Liver (tissue), 8 donors: ENCODE measurements at regions not wholly inside any gene's neighbourhood (a gene's known extent, or its start where the extent isn't known, plus 50 kb on each side); places are given as distances from the start of the nearest gene placed in this dataset.

Experiments
- DNase-seq: peaks from one replicate; pipeline ENCODE4 v3.0.0-alpha.2; 2017; ENCODE audit warnings: low spot score
- H3K27ac ChIP-seq, 2 donors: one replicate each; pipeline ENCODE4 v1.7.0; 2013; ENCODE audit warnings: inconsistent platforms in 2 of 2, low read length in 2 of 2, control low read depth in 1 of 2, low read depth in 1 of 2, mild to moderate bottlenecking in 1 of 2
- H3K27me3 ChIP-seq, 4 donors: one replicate each; pipeline versions ENCODE4 v1.6.1 to v1.7.0; 2013; ENCODE audit warnings: low read length in 3 of 4, inconsistent platforms in 1 of 4, mild to moderate bottlenecking in 1 of 4, moderate library complexity in 1 of 4; ENCODE audit not compliant: control insufficient read depth in 4 of 4, insufficient read depth in 4 of 4
- H3K36me3 ChIP-seq, 4 donors: one replicate each; pipeline versions ENCODE4 v1.6.1 to v1.7.0; 2013; ENCODE audit warnings: low read length in 3 of 4, mild to moderate bottlenecking in 3 of 4, low read depth in 1 of 4, moderate library complexity in 1 of 4; ENCODE audit not compliant: control insufficient read depth in 4 of 4, insufficient read depth in 3 of 4
- H3K4me1 ChIP-seq, 4 donors: one replicate each; pipeline versions ENCODE4 v1.6.1 to v1.7.0; 2013; ENCODE audit warnings: low read length in 3 of 4, mild to moderate bottlenecking in 3 of 4, moderate library complexity in 1 of 4; ENCODE audit not compliant: control insufficient read depth in 4 of 4, insufficient read depth in 4 of 4
- H3K4me3 ChIP-seq, 3 donors: one replicate each; pipeline versions ENCODE4 v1.6.1 to v1.7.0; 2013; ENCODE audit warnings: low read length in 3 of 3, control low read depth in 1 of 3, low read depth in 1 of 3, mild to moderate bottlenecking in 1 of 3
- H3K9ac ChIP-seq, 2 donors: one replicate each; pipeline ENCODE4 v1.7.0; 2013; ENCODE audit warnings: low read length in 2 of 2, mild to moderate bottlenecking in 2 of 2, moderate library complexity in 2 of 2, control low read depth in 1 of 2, low read depth in 1 of 2
- H3K9me3 ChIP-seq, 4 donors: one replicate each; pipeline versions ENCODE4 v1.6.1 to v1.7.0; 2013; ENCODE audit warnings: low read length in 3 of 4; ENCODE audit not compliant: control insufficient read depth in 4 of 4
- CTCF ChIP-seq: fragments of 150-350 bp; IDR thresholded peaks from 2 replicates; pipeline ENCODE4 v1.5.1; 2017; ENCODE audit warnings: improper control_type of control experiment, low read depth, low read length; ENCODE audit not compliant: missing input control
- EGR1 ChIP-seq, 2 donors: IDR thresholded peaks; 2 replicates each; pipeline ENCODE4 v1.6.1; 2016 to 2018; ENCODE audit warnings: antibody characterized with exemption in 2 of 2, low read depth in 2 of 2
- FOXA2 ChIP-seq: IDR thresholded peaks from 2 replicates; pipeline ENCODE4 v1.6.1; 2016; ENCODE audit warnings: antibody characterized with exemption
- GABPA ChIP-seq, 2 donors: IDR thresholded peaks in 1 of 2; conservative IDR thresholded peaks in 1 of 2; 2 replicates each; pipeline ENCODE4 v1.6.1; 2016; ENCODE audit warnings: antibody characterized with exemption in 2 of 2, mild to moderate bottlenecking in 1 of 2, moderate library complexity in 1 of 2
- HNF4A ChIP-seq, 2 donors: conservative IDR thresholded peaks; 2 replicates each; pipeline ENCODE4 v1.6.1; 2016; ENCODE audit warnings: antibody characterized with exemption in 2 of 2, mild to moderate bottlenecking in 2 of 2
- HNF4G ChIP-seq: IDR thresholded peaks from 2 replicates; pipeline ENCODE4 v1.6.1; 2016; ENCODE audit warnings: antibody characterized with exemption
- JUND ChIP-seq, 2 donors: IDR thresholded peaks; 2 replicates each; pipeline ENCODE4 v1.6.1; 2016; ENCODE audit warnings: antibody characterized with exemption in 2 of 2
- RAD21 ChIP-seq, 2 donors: IDR thresholded peaks; 2 replicates each; pipeline ENCODE4 v1.6.1; 2016; ENCODE audit warnings: antibody characterized with exemption in 2 of 2, mild to moderate bottlenecking in 2 of 2
- RXRA ChIP-seq, 2 donors: IDR thresholded peaks; 2 replicates each; pipeline ENCODE4 v1.6.1; 2017 to 2018; ENCODE audit warnings: antibody characterized with exemption in 2 of 2, mild to moderate bottlenecking in 1 of 2
- SP1 ChIP-seq: IDR thresholded peaks from 2 replicates; pipeline ENCODE4 v1.6.1; 2018; ENCODE audit warnings: antibody characterized with exemption, mild to moderate bottlenecking
- TAF1 ChIP-seq: conservative IDR thresholded peaks from 2 replicates; pipeline ENCODE4 v1.6.1; 2016; ENCODE audit warnings: antibody characterized with exemption, mild to moderate bottlenecking
- YY1 ChIP-seq: IDR thresholded peaks from 2 replicates; pipeline ENCODE4 v1.6.1; 2016; ENCODE audit warnings: antibody characterized with exemption, mild to moderate bottlenecking
- ZBTB33 ChIP-seq: IDR thresholded peaks from 2 replicates; pipeline ENCODE4 v1.6.1; 2016; ENCODE audit warnings: antibody characterized with exemption
- WGBS: extraction: QIAGEN DNeasy Blood & Tissue Kit; methylation state at CpG from one replicate; pipeline ENCODE4 v1.1.7; 2013; 5-methylcytosine and 5-hydroxymethylcytosine counted together
- TF ChIP-seq, protein P1 (sequence below): IDR thresholded peaks from 2 replicates; pipeline ENCODE4 v1.6.1; 2016; ENCODE audit warnings: antibody characterized with exemption, mild to moderate bottlenecking
- TF ChIP-seq, protein P2 (sequence below): IDR thresholded peaks from 2 replicates; pipeline ENCODE4 v1.6.1; 2016; ENCODE audit warnings: antibody characterized with exemption
- donor health status: healthy.
- donor health status: healthy.
- donor health status: healthy.
- donor health status: healthy.
- donor health status: healthy.

- H3K9me3 ChIP-seq: peaks cover 0 to 5% (median 0%) of the 10 kb centered on the region in 4 donors
- H3K4me3 ChIP-seq: no peak overlapping the region
- 90% methylated on average over 28 of the region's 28 CpGs for whole genome bisulfite sequencing
- H3K27ac ChIP-seq: no peak overlapping the region
- no peak overlapping the region for H3K9ac ChIP-seq
- no peak for DNase-seq
- no peaks in the 10 kb centered on the region for H3K27me3 ChIP-seq
- H3K36me3 ChIP-seq: no peaks in the 10 kb centered on the region
- no peak for TF ChIP-seq HNF4G
- no peak for TF ChIP-seq ZBTB33
- TF ChIP-seq HNF4A (conservative IDR thresholded peaks at IDR 0.05): no peak
- TF ChIP-seq, protein P1, sequence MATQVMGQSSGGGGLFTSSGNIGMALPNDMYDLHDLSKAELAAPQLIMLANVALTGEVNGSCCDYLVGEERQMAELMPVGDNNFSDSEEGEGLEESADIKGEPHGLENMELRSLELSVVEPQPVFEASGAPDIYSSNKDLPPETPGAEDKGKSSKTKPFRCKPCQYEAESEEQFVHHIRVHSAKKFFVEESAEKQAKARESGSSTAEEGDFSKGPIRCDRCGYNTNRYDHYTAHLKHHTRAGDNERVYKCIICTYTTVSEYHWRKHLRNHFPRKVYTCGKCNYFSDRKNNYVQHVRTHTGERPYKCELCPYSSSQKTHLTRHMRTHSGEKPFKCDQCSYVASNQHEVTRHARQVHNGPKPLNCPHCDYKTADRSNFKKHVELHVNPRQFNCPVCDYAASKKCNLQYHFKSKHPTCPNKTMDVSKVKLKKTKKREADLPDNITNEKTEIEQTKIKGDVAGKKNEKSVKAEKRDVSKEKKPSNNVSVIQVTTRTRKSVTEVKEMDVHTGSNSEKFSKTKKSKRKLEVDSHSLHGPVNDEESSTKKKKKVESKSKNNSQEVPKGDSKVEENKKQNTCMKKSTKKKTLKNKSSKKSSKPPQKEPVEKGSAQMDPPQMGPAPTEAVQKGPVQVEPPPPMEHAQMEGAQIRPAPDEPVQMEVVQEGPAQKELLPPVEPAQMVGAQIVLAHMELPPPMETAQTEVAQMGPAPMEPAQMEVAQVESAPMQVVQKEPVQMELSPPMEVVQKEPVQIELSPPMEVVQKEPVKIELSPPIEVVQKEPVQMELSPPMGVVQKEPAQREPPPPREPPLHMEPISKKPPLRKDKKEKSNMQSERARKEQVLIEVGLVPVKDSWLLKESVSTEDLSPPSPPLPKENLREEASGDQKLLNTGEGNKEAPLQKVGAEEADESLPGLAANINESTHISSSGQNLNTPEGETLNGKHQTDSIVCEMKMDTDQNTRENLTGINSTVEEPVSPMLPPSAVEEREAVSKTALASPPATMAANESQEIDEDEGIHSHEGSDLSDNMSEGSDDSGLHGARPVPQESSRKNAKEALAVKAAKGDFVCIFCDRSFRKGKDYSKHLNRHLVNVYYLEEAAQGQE: no peak
- no peak for TF ChIP-seq EGR1 (IDR thresholded peaks at IDR 0.05; ENCODE audit: low read depth in 2 of 2)
- TF ChIP-seq YY1: no peak
- TF ChIP-seq JUND (IDR thresholded peaks at IDR 0.05): no peak
- TF ChIP-seq RAD21 (IDR thresholded peaks at IDR 0.05): no peak
- TF ChIP-seq TAF1: no peak
- no peak for TF ChIP-seq RXRA (IDR thresholded peaks at IDR 0.05)
- TF ChIP-seq GABPA (IDR thresholded peaks at IDR 0.05 in 1 of 2, conservative IDR thresholded peaks at IDR 0.05 in 1 of 2): no peak
- no peak for TF ChIP-seq CTCF
- no peaks in the 10 kb centered on the region for H3K4me1 ChIP-seq
Measured at GRCh38 chr7:353746-354325, 63.9 kb downstream of the FOXL3 start.

DNA sequence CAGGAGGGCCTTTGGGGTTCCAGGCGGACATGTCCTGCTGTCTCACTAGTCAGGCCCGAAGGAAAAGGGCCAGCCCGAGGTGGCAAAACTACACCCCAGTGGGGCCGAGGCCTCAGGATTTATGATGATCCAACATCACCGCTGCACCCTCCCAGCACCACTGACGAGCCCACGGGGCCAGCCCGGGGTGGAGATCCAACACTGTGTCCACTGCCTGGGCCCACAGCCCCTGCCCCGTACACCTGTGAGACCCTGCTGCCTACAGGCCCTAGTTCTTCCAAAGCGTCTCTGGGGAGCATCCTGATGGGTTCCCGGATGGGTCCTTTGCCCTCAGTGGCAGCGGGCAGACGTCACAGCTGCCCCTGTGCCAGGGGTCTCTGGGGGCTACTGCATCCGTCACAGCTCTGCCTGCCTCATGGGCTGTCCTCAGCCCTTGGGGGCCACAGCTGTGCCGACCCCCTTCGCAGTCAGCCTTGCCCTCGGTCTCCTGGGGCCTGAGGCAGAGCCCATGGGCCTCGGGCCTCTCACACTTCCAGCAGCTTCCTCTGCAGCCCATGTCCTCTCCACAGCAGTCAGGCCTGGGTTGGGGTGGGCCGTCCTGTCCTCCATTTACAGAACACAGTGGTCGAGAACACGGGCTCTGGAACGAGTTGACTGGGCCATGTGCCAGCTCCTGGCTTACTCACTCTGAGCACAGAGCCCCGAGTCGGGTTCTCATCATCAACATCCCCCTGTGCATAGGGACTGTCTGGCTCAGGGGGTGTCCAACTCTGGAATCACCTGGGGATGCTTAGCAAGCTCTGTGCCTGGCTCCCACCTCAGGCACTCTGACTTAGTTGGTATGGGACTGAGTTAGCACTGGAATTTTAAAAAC is 64.9 kb downstream of the FOXL3 start:
- Histone ChIP-seq H3K9me3 (peaks cover 0 to 9% (median 0%) of the 10 kb centered on the region in 4 donors), H3K9ac (no peak overlapping the region), H3K27me3 (no peaks in the 10 kb centered on the region), H3K36me3 (no peaks in the 10 kb centered on the region), H3K4me1 (no peaks in the 10 kb centered on the region), H3K27ac (no peak overlapping the region), H3K4me3 (no peak overlapping the region)
- DNase-seq: no peak
- WGBS: 92% methylated on average over 24 of the region's 24 CpGs
- TF ChIP-seq TAF1 (no peak), EGR1 (IDR thresholded peaks at IDR 0.05; ENCODE audit: low read depth in 2 of 2) (no peak), HNF4G (no peak), SP1 (no peak), ZBTB33 (no peak), RXRA (IDR thresholded peaks at IDR 0.05) (no peak), JUND (IDR thresholded peaks at IDR 0.05) (no peak), FOXA2 (no peak), RAD21 (IDR thresholded peaks at IDR 0.05) (no peak)
- TF ChIP-seq, protein P2, sequence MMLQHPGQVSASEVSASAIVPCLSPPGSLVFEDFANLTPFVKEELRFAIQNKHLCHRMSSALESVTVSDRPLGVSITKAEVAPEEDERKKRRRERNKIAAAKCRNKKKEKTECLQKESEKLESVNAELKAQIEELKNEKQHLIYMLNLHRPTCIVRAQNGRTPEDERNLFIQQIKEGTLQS: no peak
- TF ChIP-seq, protein P1: no peak
